ENCODE measurements at regions not wholly inside any gene's neighbourhood (a gene's known extent, or its start where the extent isn't known, plus 50 kb on each side); places are given as distances from the start of the nearest gene placed in this dataset.

- no peak for TF ChIP-seq CTCF (IDR thresholded peaks at IDR 0.05)
- no peak for TF ChIP-seq POLR2A (IDR thresholded peaks at IDR 0.05)
Measured at GRCh38 chr15:50850003-50850402, 58.5 kb upstream of the AP4E1 start.
